Activated CD4-positive, alpha-beta T cell treated with anti-CD3 and anti-CD28 coated beads for 24 hours (primary cell): ENCODE measurements at regions not wholly inside any gene's neighbourhood (a gene's known extent, or its start where the extent isn't known, plus 50 kb on each side); places are given as distances from the start of the nearest gene placed in this dataset.

Source experiments
- DNase-seq, 2 donors: peaks; one replicate each; pipeline ENCODE4 v3.0.0-alpha.2; 2020; ENCODE audit warnings: low read depth in 2 of 2

- DNase-seq: no peak
Measured at GRCh38 chr3:42037318-42037945, 53.7 kb upstream of the TRAK1 start.

DNA sequence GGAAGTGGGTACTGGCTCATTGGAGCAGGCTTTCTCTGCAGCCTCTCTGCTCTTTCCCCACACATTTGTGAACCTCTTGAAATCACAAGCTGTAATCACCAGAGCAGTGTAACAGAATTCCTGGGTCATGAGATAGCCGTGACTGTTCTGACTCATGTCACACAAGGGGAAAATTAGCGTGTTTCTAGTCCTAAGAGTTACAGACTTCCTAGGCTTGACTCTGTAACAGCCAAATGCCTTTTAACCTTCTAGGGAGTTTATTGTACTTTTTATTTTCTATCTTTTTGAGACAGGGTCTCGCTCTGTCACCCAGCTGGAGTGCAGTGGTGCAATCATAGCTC lies 54.7 kb upstream of the TRAK1 start:
- no peak for DNase-seq

DNA sequence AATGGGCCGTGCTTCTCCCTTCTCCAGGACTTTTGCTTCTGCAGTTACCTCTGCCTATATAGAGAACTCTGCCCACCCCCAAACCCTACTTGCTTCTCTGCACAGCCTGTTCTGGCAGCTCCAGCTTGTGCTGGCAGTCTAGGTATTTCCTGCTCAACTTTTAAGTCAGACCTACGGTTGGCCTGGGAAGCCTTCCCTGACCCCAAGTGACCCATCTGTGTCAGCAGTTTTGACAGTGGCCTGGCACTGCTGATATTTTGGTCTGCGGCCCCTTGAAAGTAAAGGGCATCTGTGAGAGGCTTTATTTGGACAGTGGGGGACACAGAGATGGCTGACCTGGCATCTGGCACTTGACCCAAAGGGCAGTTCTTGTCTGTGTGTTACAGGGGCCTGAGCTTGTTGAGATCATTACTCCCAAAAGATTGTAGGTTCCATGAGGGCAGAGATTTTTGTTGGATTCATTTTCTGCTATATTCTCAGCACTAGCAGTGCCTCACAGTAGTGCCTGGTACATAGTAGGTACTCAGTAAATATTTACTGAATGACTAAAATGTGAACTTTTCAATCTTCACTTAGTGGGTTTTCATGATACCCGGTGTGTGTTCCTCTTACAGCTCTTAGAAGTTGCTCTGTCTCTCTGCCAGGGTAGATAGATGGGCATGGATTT lies 55.2 kb upstream of the TRAK1 start:
- DNase-seq: no peak

- DNase-seq: no peak
Measured at GRCh38 chr3:42035007-42035406, 56.1 kb upstream of the TRAK1 start.

GRCh38 chr3:42033741-42034140 lies 57.4 kb upstream of the TRAK1 start:
- DNase-seq: no peak

DNA sequence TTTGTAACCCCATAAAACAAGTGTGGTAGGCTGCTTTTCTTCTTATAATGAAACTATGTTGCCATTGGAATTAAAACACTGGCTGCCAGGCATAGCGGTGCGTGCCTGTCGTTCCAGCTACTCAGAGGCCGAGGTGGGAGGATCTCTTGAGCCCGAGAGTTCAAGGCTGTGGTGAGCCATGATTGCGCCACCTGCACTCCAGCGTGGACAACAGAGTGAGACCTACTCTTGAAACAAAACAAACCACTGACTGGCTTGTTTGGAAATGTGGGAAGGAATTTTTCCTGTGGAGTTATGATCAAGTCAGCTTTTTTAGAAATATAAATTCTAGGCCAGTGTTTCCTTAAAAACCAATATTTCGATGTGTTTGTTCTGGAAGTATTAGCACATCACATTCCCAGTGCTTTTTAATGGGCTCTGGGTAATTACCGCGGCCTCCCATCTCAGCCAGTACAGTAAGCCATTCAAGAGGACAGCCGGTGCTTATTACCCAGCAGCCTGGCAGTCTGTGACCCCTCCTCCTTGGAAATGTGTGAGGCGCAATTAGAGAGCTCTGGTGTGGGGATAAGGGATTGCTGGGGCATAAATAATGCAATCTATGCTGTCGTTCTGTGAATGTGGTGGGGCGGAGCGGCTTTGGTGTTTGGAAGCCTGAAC lies 58.3 kb upstream of the TRAK1 start:
- no peak for DNase-seq

GRCh38 chr3:42031808-42032480 lies 59.2 kb upstream of the TRAK1 start:
- no peak for DNase-seq

- DNase-seq: no peak
Measured at GRCh38 chr3:42028474-42028873, 62.7 kb upstream of the TRAK1 start.

- DNase-seq: no peak
Measured at GRCh38 chr3:42027571-42027970, 63.6 kb upstream of the TRAK1 start.

DNA sequence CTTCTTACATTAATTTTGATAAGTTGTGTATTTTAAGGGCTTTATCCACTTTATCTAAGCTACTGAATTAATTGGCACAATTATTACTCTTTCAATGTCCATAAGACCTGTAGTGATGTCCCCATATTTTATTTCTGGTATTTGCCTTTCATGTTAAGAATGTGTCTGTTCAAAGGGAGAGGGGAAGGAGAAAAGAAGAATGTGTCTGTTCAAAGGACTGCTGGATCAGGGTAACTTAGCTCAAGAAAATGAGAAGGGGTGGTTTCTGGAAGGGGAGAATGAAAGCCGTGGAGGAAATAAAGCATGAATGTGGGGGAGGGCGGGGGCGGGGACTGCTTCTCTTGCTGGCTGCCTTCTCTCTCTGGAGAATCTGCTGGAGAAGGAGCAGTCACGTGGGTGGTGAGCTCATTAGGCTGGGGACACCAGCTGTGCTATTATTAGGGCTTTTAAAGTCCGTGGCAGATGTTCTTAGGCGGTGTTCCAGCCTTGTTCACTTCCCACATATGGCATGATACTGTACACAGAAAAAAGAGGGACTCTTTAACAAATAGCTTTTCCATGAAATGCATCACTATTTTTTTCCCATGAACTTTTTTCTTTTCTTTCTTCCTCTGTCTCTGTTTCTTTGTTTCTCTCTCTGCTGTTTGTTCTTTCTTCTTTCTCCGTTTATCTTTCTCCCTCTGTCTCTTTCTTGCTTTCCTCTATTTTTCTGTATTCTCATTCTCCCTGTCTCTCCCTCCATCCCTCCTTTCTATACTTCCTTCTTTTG lies 63.7 kb upstream of the ULK4 start:
- no peak for DNase-seq

- no peak for DNase-seq
Measured at GRCh38 chr3:42024591-42025351, 62.9 kb upstream of the ULK4 start.

DNA sequence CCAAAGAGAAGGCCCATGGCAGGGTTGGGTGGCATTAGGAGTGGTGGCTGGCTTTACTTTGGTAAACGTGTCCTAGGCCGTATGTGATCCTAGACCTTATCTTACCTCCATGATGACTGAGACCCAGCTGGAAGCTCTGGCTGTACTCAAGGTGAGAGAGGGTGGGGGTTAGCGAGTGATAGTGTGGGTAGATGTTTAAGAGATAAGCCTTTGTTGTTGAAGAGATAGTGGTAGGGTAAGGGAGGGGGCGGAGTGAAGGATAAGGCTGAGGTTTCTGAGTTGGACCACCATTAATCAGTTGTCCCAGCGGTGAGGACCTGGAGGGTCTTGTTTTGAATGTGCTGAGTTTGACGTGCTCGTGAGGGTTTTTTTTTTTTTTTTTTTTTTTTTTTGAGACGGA lies 61.5 kb upstream of the ULK4 start:
- peak in 1 of 2 donors; percentile 10 for DNase-seq

GRCh38 chr3:42022355-42022754 lies 60.5 kb upstream of the ULK4 start:
- no peak for DNase-seq

GRCh38 chr3:42020684-42021307 lies 58.9 kb upstream of the ULK4 start:
- DNase-seq: no peak

DNA sequence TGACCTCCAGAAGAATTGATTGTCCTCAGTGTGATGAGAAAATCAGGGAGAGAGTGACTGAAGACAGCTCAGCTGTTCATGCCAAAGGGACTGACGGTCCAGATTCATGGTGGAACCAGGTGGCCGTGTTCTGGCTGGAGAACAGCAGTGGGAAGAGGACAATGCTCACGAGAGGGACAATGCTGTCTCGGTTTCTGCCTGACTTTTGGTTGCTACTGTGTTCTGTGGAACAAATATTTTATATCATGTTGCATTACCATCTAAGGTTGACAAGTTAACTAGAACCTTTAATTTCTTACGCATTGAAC lies 58.0 kb upstream of the ULK4 start:
- no peak for DNase-seq

- no peak for DNase-seq
Measured at GRCh38 chr3:42019144-42019952, 57.4 kb upstream of the ULK4 start.

GRCh38 chr3:42014921-42015533 lies 53.1 kb upstream of the ULK4 start:
- DNase-seq: no peak

DNA sequence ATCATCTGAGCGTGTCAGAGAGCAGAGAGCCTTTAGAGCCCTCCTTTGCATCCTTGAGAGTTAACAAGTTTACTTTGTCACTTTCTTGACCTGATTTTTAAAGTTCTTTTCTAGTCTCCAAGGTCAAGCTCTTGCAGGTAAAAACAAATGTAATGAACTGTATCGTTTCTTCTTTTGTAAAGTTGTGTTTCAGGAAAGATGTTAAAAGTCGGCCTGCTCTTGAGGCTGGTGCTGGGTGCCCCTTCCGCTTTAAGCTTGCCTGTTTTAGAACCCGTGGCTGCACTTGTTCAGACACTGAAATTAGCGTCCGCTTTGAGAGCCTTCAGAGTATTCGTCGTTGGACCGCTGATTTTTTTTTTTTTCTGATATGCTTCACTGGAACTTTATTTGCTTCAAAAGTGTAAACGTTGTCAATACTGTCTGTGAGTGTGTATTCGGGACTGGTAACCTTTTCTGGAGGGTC lies 52.6 kb upstream of the ULK4 start:
- no peak for DNase-seq

DNA sequence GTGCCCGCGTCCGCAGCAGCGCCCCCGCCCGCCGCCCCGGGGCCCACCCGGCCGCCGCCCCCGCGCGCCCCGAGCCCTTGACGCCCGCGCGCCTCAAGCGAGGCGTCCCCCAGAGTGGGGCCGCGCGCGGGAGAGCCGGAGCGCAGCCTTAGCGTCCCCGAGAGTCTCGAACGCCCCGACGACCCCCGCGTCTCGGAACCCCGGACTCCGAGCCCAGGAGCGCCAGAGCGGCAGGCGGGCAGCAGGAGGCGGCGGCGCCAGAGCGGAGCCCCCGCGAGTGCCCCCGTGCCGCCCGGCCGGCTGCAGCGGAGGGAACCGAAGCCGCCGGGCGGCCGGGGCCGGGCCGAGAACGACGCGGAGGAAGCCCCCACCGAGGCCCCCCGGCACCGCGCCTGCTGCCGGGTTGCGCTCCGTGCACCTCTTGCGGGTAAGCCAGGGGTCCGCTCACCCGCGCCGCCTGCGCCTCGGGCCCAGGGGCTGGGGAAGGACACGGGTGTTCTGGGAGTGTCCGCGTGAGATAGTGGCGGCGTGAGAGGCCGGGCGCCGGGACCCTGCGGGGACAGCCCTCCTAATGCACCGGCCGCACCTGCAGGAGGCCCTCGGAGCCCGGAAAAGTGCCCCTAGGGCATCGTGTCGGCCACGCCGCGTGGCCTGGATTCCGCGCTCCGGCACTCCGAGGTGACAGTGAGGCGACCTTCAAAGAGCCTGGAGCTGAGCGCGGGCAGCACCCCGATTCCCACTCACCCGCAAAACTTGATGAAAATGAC lies 52.0 kb upstream of the ULK4 start:
- peak in 1 of 2 donors; percentile 19 for DNase-seq
